Spleen (tissue), 7 donors: ENCODE measurements at regions not wholly inside any gene's neighbourhood (a gene's known extent, or its start where the extent isn't known, plus 50 kb on each side); places are given as distances from the start of the nearest gene placed in this dataset.

Experiments
- POLR2A ChIP-seq, 3 donors: fragments of 450-650 bp; IDR thresholded peaks; one replicate each; pipeline ENCODE4 v1.5.1; 2017; ENCODE audit warnings: antibody characterized with exemption in 3 of 3, mild to moderate bottlenecking in 1 of 3
- TF ChIP-seq, protein P1 (sequence below), 11 experiments: fragments of 200-600 bp in 7 of 11; fragments of 450-650 bp in 4 of 11; sonication (generic) in 4 of 11; IDR thresholded peaks in 8 of 11; conservative IDR thresholded peaks in 3 of 11; 1 replicate in 7 of 11; 2 replicates in 4 of 11; pipeline versions ENCODE4 v1.4.0 to v1.8.0; 2016 to 2021; ENCODE audit warnings: antibody characterized with exemption in 11 of 11, inconsistent platforms in 4 of 11, mild to moderate bottlenecking in 1 of 11
- donor health status: DM: no; HTN: no; CAD: no; lungs with moderate emphysema.
- donor health status: DM: no; HTN: no; CAD: no.
- donor health status: DM: no; HTN: no; CAD: no.

DNA sequence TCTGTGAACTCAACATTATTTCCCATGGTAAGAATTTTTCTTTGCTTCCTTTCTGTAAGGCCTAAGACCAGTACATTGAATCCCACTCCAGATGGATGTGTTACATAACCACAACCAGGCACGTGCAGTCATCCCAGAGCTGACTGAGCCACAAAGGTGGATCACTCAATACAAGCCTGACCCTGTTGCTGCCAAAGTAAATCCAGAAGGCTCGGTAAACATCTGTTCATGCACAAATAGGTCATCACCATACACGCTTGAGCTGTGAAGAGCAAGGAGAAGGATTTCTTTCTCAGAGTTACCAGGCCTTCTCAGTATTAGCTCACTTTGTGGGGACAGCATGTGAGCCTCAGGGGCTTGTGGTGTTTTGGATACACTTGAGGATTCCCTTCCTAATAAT, 791.4 kb upstream of the FANCL start:
- TF ChIP-seq, protein P1, sequence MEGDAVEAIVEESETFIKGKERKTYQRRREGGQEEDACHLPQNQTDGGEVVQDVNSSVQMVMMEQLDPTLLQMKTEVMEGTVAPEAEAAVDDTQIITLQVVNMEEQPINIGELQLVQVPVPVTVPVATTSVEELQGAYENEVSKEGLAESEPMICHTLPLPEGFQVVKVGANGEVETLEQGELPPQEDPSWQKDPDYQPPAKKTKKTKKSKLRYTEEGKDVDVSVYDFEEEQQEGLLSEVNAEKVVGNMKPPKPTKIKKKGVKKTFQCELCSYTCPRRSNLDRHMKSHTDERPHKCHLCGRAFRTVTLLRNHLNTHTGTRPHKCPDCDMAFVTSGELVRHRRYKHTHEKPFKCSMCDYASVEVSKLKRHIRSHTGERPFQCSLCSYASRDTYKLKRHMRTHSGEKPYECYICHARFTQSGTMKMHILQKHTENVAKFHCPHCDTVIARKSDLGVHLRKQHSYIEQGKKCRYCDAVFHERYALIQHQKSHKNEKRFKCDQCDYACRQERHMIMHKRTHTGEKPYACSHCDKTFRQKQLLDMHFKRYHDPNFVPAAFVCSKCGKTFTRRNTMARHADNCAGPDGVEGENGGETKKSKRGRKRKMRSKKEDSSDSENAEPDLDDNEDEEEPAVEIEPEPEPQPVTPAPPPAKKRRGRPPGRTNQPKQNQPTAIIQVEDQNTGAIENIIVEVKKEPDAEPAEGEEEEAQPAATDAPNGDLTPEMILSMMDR (IDR thresholded peaks at IDR 0.05 in 8 of 11, conservative IDR thresholded peaks at IDR 0.05 in 3 of 11): no peak
- no peak for TF ChIP-seq POLR2A (IDR thresholded peaks at IDR 0.05)
